ENCODE measurements at regions not wholly inside any gene's neighbourhood (a gene's known extent, or its start where the extent isn't known, plus 50 kb on each side); places are given as distances from the start of the nearest gene placed in this dataset.

DNA sequence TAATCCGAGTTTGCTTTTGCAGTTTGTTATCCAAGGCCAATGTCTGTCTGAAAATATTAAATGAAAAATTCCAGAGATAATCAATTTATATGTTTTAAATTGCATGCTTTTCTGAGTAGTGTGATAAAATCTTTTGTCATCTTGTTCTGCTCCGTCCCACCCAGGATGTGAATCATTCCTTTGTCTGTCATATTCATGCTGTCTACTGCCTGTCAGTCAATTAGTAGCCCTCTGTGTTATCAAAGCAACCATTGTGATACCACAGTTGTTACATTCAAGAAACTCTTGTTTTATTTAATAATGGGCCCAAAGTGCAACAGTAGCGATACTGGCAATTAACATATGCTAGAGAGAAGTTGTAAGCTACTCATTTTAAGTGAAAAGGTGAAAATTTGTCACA is 819.3 kb downstream of the BRINP3 start:
- TF ChIP-seq, protein P1, sequence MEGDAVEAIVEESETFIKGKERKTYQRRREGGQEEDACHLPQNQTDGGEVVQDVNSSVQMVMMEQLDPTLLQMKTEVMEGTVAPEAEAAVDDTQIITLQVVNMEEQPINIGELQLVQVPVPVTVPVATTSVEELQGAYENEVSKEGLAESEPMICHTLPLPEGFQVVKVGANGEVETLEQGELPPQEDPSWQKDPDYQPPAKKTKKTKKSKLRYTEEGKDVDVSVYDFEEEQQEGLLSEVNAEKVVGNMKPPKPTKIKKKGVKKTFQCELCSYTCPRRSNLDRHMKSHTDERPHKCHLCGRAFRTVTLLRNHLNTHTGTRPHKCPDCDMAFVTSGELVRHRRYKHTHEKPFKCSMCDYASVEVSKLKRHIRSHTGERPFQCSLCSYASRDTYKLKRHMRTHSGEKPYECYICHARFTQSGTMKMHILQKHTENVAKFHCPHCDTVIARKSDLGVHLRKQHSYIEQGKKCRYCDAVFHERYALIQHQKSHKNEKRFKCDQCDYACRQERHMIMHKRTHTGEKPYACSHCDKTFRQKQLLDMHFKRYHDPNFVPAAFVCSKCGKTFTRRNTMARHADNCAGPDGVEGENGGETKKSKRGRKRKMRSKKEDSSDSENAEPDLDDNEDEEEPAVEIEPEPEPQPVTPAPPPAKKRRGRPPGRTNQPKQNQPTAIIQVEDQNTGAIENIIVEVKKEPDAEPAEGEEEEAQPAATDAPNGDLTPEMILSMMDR (IDR thresholded peaks at IDR 0.05): no peak
- no peak for TF ChIP-seq POLR2A (IDR thresholded peaks at IDR 0.05)

All from esophagus squamous epithelium (tissue), 4 donors.